HG03280 (cell line): ENCODE measurements at regions not wholly inside any gene's neighbourhood (a gene's known extent, or its start where the extent isn't known, plus 50 kb on each side); places are given as distances from the start of the nearest gene placed in this dataset.

Source experiments
- ATAC-seq: cut with Tn5 transposase; IDR thresholded peaks from one replicate; pipeline ENCODE4 v1.9.1; 2021; ENCODE audit warnings: mild to moderate bottlenecking, moderate library complexity; ENCODE audit not compliant: unreplicated experiment

GRCh38 chr9:7403028-7403389 lies 396.6 kb downstream of the DMAC1 start:
- ATAC-seq = no peak

- no peak for ATAC-seq
These were observed 397.1 kb downstream of the DMAC1 start for GRCh38 chr9:7402334-7403027.

- no peak for ATAC-seq
These were observed 398.5 kb downstream of the DMAC1 start for GRCh38 chr9:7401116-7401515.

- ATAC-seq = no peak
These were observed 405.4 kb downstream of the DMAC1 start for GRCh38 chr9:7394002-7394774.

- no peak for ATAC-seq
These were observed 407.4 kb downstream of the DMAC1 start for GRCh38 chr9:7392148-7392547.

- no peak for ATAC-seq
These were observed 410.8 kb downstream of the DMAC1 start for GRCh38 chr9:7388755-7389154.

GRCh38 chr9:7387840-7388239 lies 411.7 kb downstream of the DMAC1 start:
- ATAC-seq = no peak

GRCh38 chr9:7382304-7382703 lies 417.3 kb downstream of the DMAC1 start:
- no peak for ATAC-seq

- no peak for ATAC-seq
These were observed 422.1 kb downstream of the DMAC1 start for GRCh38 chr9:7377489-7377888.

- ATAC-seq = no peak
These were observed 422.7 kb downstream of the DMAC1 start for GRCh38 chr9:7376833-7377232.

- ATAC-seq = no peak
These were observed 423.4 kb downstream of the DMAC1 start for GRCh38 chr9:7376213-7376612.

GRCh38 chr9:7375013-7375511 lies 424.5 kb downstream of the DMAC1 start:
- no peak for ATAC-seq

- ATAC-seq = no peak
These were observed 428.6 kb downstream of the DMAC1 start for GRCh38 chr9:7370988-7371387.

GRCh38 chr9:7370381-7370780 lies 429.2 kb downstream of the DMAC1 start:
- ATAC-seq = no peak

GRCh38 chr9:7369384-7369821 lies 430.2 kb downstream of the DMAC1 start:
- ATAC-seq = no peak

- ATAC-seq = no peak
These were observed 430.9 kb downstream of the DMAC1 start for GRCh38 chr9:7368410-7369292.

GRCh38 chr9:7367726-7368125 lies 431.9 kb downstream of the DMAC1 start:
- no peak for ATAC-seq

- ATAC-seq = no peak
These were observed 433.5 kb downstream of the DMAC1 start for GRCh38 chr9:7366121-7366520.

- ATAC-seq = no peak
These were observed 435.7 kb downstream of the DMAC1 start for GRCh38 chr9:7363777-7364477.

- no peak for ATAC-seq
These were observed 439.1 kb downstream of the DMAC1 start for GRCh38 chr9:7360513-7360912.

- ATAC-seq = no peak
These were observed 440.7 kb downstream of the DMAC1 start for GRCh38 chr9:7358876-7359275.
